ENCODE measurements at regions not wholly inside any gene's neighbourhood (a gene's known extent, or its start where the extent isn't known, plus 50 kb on each side); places are given as distances from the start of the nearest gene placed in this dataset.

GRCh38 chr2:51232027-51232426 lies 200.1 kb upstream of the NRXN1 start:
- 20 to 34% methylated on average over 1 of the region's 1 CpG for WGBS, 2 donors
- DNase-seq (ENCODE audit: low spot score in 2 of 2): no peak
- TF ChIP-seq CTCF (IDR thresholded peaks at IDR 0.05) (no peak), POLR2A (IDR thresholded peaks at IDR 0.05) (no peak)
- intact Hi-C loops (cut with DNase I; ENCODE audit: low total_unique reads): no loop called here
- H3K4me3 ChIP-seq (ENCODE audit: low read depth, poor library complexity, severe bottlenecking): no peak overlapping the region

GRCh38 chr2:51231071-51231470 lies 199.1 kb upstream of the NRXN1 start:
- intact Hi-C loops (cut with DNase I; ENCODE audit: low total_unique reads): no loop called here

GRCh38 chr2:51225377-51225776 lies 193.4 kb upstream of the NRXN1 start:
- WGBS, 2 donors: 81 to 83% methylated on average over 3 of the region's 3 CpGs
- TF ChIP-seq POLR2A (IDR thresholded peaks at IDR 0.05): no peak
- no peak for DNase-seq (ENCODE audit: low spot score in 2 of 2)

More at GRCh38 chr2:51231071-51231470, 199.1 kb upstream of the NRXN1 start:
- TF ChIP-seq CTCF (IDR thresholded peaks at IDR 0.05) (no peak), POLR2A (IDR thresholded peaks at IDR 0.05) (no peak)
- H3K4me3 ChIP-seq (ENCODE audit: low read depth, poor library complexity, severe bottlenecking): no peak overlapping the region
- 55 to 58% methylated on average over 2 of the region's 2 CpGs for WGBS, 2 donors
- DNase-seq (ENCODE audit: low spot score in 2 of 2): no peak

GRCh38 chr2:51224790-51225189 lies 192.9 kb upstream of the NRXN1 start:
- no peak overlapping the region for H3K4me3 ChIP-seq (ENCODE audit: low read depth, poor library complexity, severe bottlenecking)
- intact Hi-C loops (cut with DNase I; ENCODE audit: low total_unique reads): no loop called here
- no peak for DNase-seq (ENCODE audit: low spot score in 2 of 2)
- no peak for TF ChIP-seq POLR2A (IDR thresholded peaks at IDR 0.05)
- TF ChIP-seq CTCF (IDR thresholded peaks at IDR 0.05): no peak

More at GRCh38 chr2:51225377-51225776, 193.4 kb upstream of the NRXN1 start:
- H3K4me3 ChIP-seq (ENCODE audit: low read depth, poor library complexity, severe bottlenecking): no peak overlapping the region
- intact Hi-C loops (cut with DNase I; ENCODE audit: low total_unique reads): no loop called here

- no peak for DNase-seq (ENCODE audit: low spot score in 2 of 2)
- WGBS, 2 donors: 77 to 82% methylated on average over 4 of the region's 4 CpGs
- intact Hi-C loops (cut with DNase I; ENCODE audit: low total_unique reads): no loop called here
- H3K4me3 ChIP-seq (ENCODE audit: low read depth, poor library complexity, severe bottlenecking): no peak overlapping the region
- TF ChIP-seq CTCF (IDR thresholded peaks at IDR 0.05) (no peak), POLR2A (IDR thresholded peaks at IDR 0.05) (no peak)
Measured at GRCh38 chr2:51222106-51222505, 190.2 kb upstream of the NRXN1 start.

GRCh38 chr2:51220606-51221005 lies 188.7 kb upstream of the NRXN1 start:
- no peak overlapping the region for H3K4me3 ChIP-seq (ENCODE audit: low read depth, poor library complexity, severe bottlenecking)
- no peak for DNase-seq (ENCODE audit: low spot score in 2 of 2)
- TF ChIP-seq CTCF (IDR thresholded peaks at IDR 0.05) (no peak), POLR2A (IDR thresholded peaks at IDR 0.05) (no peak)
- intact Hi-C loops (cut with DNase I; ENCODE audit: low total_unique reads): no loop called here

All from lower leg skin (tissue), 4 donors.